NT2/D1 (cell line): ENCODE measurements at regions not wholly inside any gene's neighbourhood (a gene's known extent, or its start where the extent isn't known, plus 50 kb on each side); places are given as distances from the start of the nearest gene placed in this dataset.

Source experiments
- SUZ12 ChIP-seq: IDR thresholded peaks from 2 replicates; pipeline ENCODE4 v1.6.1; 2011; ENCODE audit not compliant: insufficient read length, insufficient read depth; ENCODE audit errors: extremely low read depth
- YY1 ChIP-seq: IDR thresholded peaks from 2 replicates; pipeline ENCODE4 v1.6.1; 2011; ENCODE audit not compliant: insufficient read length, insufficient read depth
- ZNF274 ChIP-seq: IDR thresholded peaks from 2 replicates; pipeline ENCODE4 v1.6.1; 2011; ENCODE audit warnings: mild to moderate bottlenecking, low read depth, low read length

GRCh38 chr12:69015831-69016230 is 82.9 kb upstream of the CPM start:
- TF ChIP-seq YY1 (no peak), ZNF274 (no peak), SUZ12 (no peak)
